Right lobe of liver (tissue), 6 donors: ENCODE measurements at regions not wholly inside any gene's neighbourhood (a gene's known extent, or its start where the extent isn't known, plus 50 kb on each side); places are given as distances from the start of the nearest gene placed in this dataset.

Source experiments
- ATAC-seq, 4 donors: fragments of 200-7000 bp; cut with Tn5 transposase; one replicate each; pipeline ENCODE4 v1.9.1; 2020; ENCODE audit warnings: mild to moderate bottlenecking in 4 of 4, moderate library complexity in 4 of 4
- DNase-seq, 3 donors: peaks; one replicate each; pipeline ENCODE4 v3.0.0-alpha.2; 2020
- H3K27ac ChIP-seq, 3 donors: fragments of 200-600 bp; one replicate each; pipeline ENCODE4 v1.8.0; 2022
- H3K27me3 ChIP-seq, 2 donors: fragments of 200-600 bp; one replicate each; pipeline ENCODE4 v1.8.0; 2022
- H3K36me3 ChIP-seq, 4 donors: fragments of 200-600 bp; sonication (generic) in 1 of 4; one replicate each; pipeline versions ENCODE4 v1.5.1 to v1.8.0; 2017 to 2022; ENCODE audit warnings: control low read depth in 1 of 4
- H3K4me1 ChIP-seq, 4 donors: fragments of 200-600 bp; sonication (generic) in 1 of 4; one replicate each; pipeline versions ENCODE4 v1.5.1 to v1.8.0; 2017 to 2022; ENCODE audit warnings: control low read depth in 1 of 4
- H3K4me3 ChIP-seq, 3 donors: fragments of 200-600 bp; one replicate each; pipeline ENCODE4 v1.8.0; 2022
- H3K9me3 ChIP-seq, 4 donors: fragments of 200-600 bp; sonication (generic) in 1 of 4; one replicate each; pipeline versions ENCODE4 v1.5.1 to v1.8.0; 2017 to 2022; ENCODE audit warnings: control low read depth in 1 of 4
- CTCF ChIP-seq, 4 donors: fragments of 200-600 bp in 3 of 4; fragments of 450-650 bp in 1 of 4; IDR thresholded peaks; one replicate each; pipeline versions ENCODE4 v1.5.1 to v1.8.0; 2016 to 2022; ENCODE audit warnings: antibody characterized with exemption in 4 of 4, mild to moderate bottlenecking in 2 of 4
- POLR2A ChIP-seq: fragments of 450-650 bp; IDR thresholded peaks from one replicate; pipeline ENCODE4 v1.6.1; 2017; ENCODE audit warnings: antibody characterized with exemption, mild to moderate bottlenecking
- WGBS: methylation state at CpG from one replicate; pipeline ENCODE4 v1.1.6; 2018; ENCODE audit warnings: low coverage, low lambda C conversion rate; ENCODE audit not compliant: insufficient coverage; ENCODE audit errors: missing lambda C conversion rate; 5-methylcytosine and 5-hydroxymethylcytosine counted together
- intact Hi-C, 2 donors: fragments of 100-400 bp; cut with DNase I; formaldehyde crosslinking; loops; one replicate each; pipeline versions ENCODE4 v1.11.2 to v1.14.1; 2022
- donor health status: DM: no; HTN: yes; CAD: no.
- donor health status: DM: no; HTN: no; CAD: no.
- donor health status: DM: no; HTN: no; CAD: no.
- donor health status: DM: no; HTN: yes; CAD: no.
- donor health status: DM: no; HTN: yes; CAD: no.

DNA sequence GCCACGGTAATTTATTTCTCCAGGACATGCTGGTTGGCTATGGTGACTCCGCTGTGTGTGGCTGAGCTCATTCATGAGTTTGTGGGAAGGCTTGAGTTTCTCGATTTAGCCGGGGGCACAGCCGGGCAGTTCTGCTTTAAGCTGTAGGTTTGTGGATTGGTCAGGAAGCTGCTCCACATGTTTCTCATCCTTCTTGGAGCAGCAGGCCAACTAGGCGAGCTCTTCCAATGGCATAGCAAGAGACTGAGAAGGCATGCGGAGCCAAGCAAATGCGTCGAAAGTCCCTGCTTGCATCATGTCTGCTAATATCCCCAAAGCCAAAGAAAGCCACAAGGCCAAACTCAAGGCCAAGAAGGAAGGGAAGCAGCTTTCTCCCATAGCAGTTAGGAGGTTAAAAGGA, 71.6 kb upstream of the GREM2 start:
- no peaks in the 10 kb centered on the region for H3K9me3 ChIP-seq
- no peaks in the 10 kb centered on the region for H3K27me3 ChIP-seq
- no peak overlapping the region for H3K4me3 ChIP-seq
- DNase-seq (no peak), ATAC-seq (no peak)
- intact Hi-C loops: no loop called here
- no peak for TF ChIP-seq CTCF (IDR thresholded peaks at IDR 0.05)
- TF ChIP-seq POLR2A: no peak
- H3K36me3 ChIP-seq: no peaks in the 10 kb centered on the region
- no peak overlapping the region for H3K27ac ChIP-seq
- no peaks in the 10 kb centered on the region for H3K4me1 ChIP-seq
- 86% methylated on average over 1 of the region's 9 CpGs for WGBS

GRCh38 chr1:240682859-240683242, 70.9 kb upstream of the GREM2 start:
- Histone ChIP-seq H3K4me3 (no peak overlapping the region), H3K4me1 (no peaks in the 10 kb centered on the region), H3K9me3 (no peaks in the 10 kb centered on the region), H3K27me3 (no peaks in the 10 kb centered on the region), H3K36me3 (no peaks in the 10 kb centered on the region), H3K27ac (no peak overlapping the region)
- no peak for DNase-seq
- WGBS: 77% methylated on average over 8 of the region's 10 CpGs
- no peak for TF ChIP-seq POLR2A
- no peak for TF ChIP-seq CTCF (IDR thresholded peaks at IDR 0.05)
- no peak for ATAC-seq
- intact Hi-C loops: no loop called here

DNA sequence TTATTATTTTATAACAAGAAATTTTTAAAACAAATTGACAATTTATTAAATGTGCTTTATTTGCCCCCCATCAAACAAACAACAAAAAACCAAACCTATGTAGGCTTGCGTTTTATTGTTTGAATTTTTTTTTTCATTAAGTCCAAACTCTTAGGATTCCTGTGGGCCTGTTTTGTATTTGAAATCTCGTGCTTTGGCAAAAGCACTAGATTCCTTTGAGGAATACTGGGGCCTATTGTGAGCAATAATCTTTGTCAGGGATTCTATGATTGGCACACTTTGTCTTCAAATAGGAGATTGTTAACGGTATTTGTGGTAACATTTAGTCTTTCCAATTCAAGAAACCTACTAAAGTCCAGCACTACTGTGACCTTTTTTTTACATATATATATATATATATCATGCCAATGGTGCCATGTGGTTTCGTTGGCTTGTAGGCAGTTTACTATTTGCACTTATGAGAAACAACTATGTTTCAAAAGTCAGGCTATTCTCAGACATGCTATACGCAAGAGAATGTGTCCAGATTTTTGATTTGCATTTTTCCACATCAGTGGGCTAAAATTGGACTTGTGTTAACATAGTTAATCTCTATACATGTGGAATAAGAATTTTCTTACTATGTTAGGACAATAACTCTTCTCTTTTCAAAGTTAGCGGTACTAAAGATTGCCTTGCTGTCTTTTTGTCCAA, 70.4 kb upstream of the GREM2 start:
- no peak overlapping the region for H3K27ac ChIP-seq
- ATAC-seq: no peak
- no peak overlapping the region for H3K4me3 ChIP-seq
- no peaks in the 10 kb centered on the region for H3K4me1 ChIP-seq
- no peaks in the 10 kb centered on the region for H3K27me3 ChIP-seq
- intact Hi-C loops: no loop called here
- no peaks in the 10 kb centered on the region for H3K9me3 ChIP-seq
- no peak for DNase-seq
- no peaks in the 10 kb centered on the region for H3K36me3 ChIP-seq
- 67% methylated on average over 6 of the region's 6 CpGs for WGBS
- no peak for TF ChIP-seq POLR2A
- no peak for TF ChIP-seq CTCF (IDR thresholded peaks at IDR 0.05)

- H3K36me3 ChIP-seq: no peaks in the 10 kb centered on the region
- no peaks in the 10 kb centered on the region for H3K27me3 ChIP-seq
- H3K9me3 ChIP-seq: no peaks in the 10 kb centered on the region
- H3K4me1 ChIP-seq: no peaks in the 10 kb centered on the region
- ATAC-seq (no peak), DNase-seq (no peak)
- 40% methylated on average over 2 of the region's 2 CpGs for WGBS
- no peak overlapping the region for H3K4me3 ChIP-seq
- TF ChIP-seq POLR2A (no peak), CTCF (IDR thresholded peaks at IDR 0.05) (no peak)
- intact Hi-C loops: no loop called here
- no peak overlapping the region for H3K27ac ChIP-seq
These were observed 60.3 kb upstream of the GREM2 start for GRCh38 chr1:240672132-240672811.
